H1 (cell line): ENCODE measurements at regions not wholly inside any gene's neighbourhood (a gene's known extent, or its start where the extent isn't known, plus 50 kb on each side); places are given as distances from the start of the nearest gene placed in this dataset.

Experiments
- CTCF ChIA-PET: fragments of 300-600 bp; sonication (Branson Sonifier 250); formaldehyde crosslinking; loops from one replicate; lab custom pipeline; 2021; ENCODE audit not compliant: partially characterized antibody; lab: Charles Lee
- POLR2A ChIA-PET: fragments of 300-600 bp; sonication (Branson Sonifier 250); formaldehyde crosslinking; loops from one replicate; lab custom pipeline; 2021; ENCODE audit warnings: inconsistent platforms; ENCODE audit not compliant: partially characterized antibody; lab: Charles Lee
- DNase-seq, 2 experiments: peaks; one replicate each; pipeline versions ENCODE4 v3.0.0 to v3.0.0-alpha.2; 2010 to 2022; ENCODE audit warnings: low spot score in 2 of 2, low read depth in 1 of 2, mixed read lengths in 1 of 2
- FAIRE-seq: peaks from 2 replicates; lab custom pipeline; 2011; peaks lifted over from hg19 to GRCh38; lab: Jason Lieb, UNC
- H2AFZ ChIP-seq: 2 replicates; pipeline ENCODE4 v1.8.1; 2012; ENCODE audit warnings: low read length, inconsistent platforms
- H2AK5ac ChIP-seq: 2 replicates; pipeline ENCODE4 v1.6.1; 2013; ENCODE audit warnings: low read depth, low read length
- H2BK120ac ChIP-seq: replicated peaks from 2 replicates; pipeline ENCODE3; 2013; ENCODE audit warnings: low read depth, low read length, inconsistent platforms
- H2BK12ac ChIP-seq: 2 replicates; pipeline ENCODE4 v1.6.1; 2013; ENCODE audit warnings: low read depth, low read length
- H2BK15ac ChIP-seq: 2 replicates; pipeline ENCODE4 v1.6.1; 2013; ENCODE audit warnings: low read length
- H2BK20ac ChIP-seq: 2 replicates; pipeline ENCODE4 v1.6.1; 2013; ENCODE audit warnings: low read length
- H2BK5ac ChIP-seq: 2 replicates; pipeline ENCODE4 v1.6.1; 2013; ENCODE audit warnings: low read depth, low read length
- H3K14ac ChIP-seq: 2 replicates; pipeline ENCODE4 v1.6.1; 2013; ENCODE audit warnings: inconsistent platforms; ENCODE audit not compliant: insufficient read length
- H3K18ac ChIP-seq: 2 replicates; pipeline ENCODE4 v1.6.1; 2013; ENCODE audit warnings: low read length; ENCODE audit errors: extremely low read depth
- H3K23ac ChIP-seq: 2 replicates; pipeline ENCODE4 v1.6.1; 2013; ENCODE audit warnings: inconsistent platforms; ENCODE audit not compliant: insufficient read length
- H3K23me2 ChIP-seq: 2 replicates; pipeline ENCODE4 v1.6.1; 2013; ENCODE audit warnings: low read depth, low read length
- H3K27ac ChIP-seq: 2 replicates; pipeline ENCODE4 v1.6.1; 2011; ENCODE audit warnings: low read depth, low read length, inconsistent platforms
- H3K27me3 ChIP-seq, 4 experiments: replicated peaks in 1 of 4; 1 replicate in 1 of 4; 2 replicates in 3 of 4; pipeline versions ENCODE4 v1.6.1 to v1.8.1; 2011 to 2013; ENCODE audit warnings: low read length in 3 of 4, mild to moderate bottlenecking in 3 of 4, inconsistent platforms in 2 of 4, mixed read lengths in 2 of 4, moderate library complexity in 1 of 4; ENCODE audit not compliant: control insufficient read depth in 3 of 4, insufficient read depth in 3 of 4; ENCODE audit errors: extremely low read depth in 1 of 4
- H3K36me3 ChIP-seq, 4 experiments: 2 replicates each; pipeline versions ENCODE4 v1.6.1 to v1.8.1; 2011 to 2013; ENCODE audit warnings: mild to moderate bottlenecking in 4 of 4, low read length in 3 of 4, moderate library complexity in 2 of 4, control low read depth in 1 of 4, inconsistent platforms in 1 of 4; ENCODE audit not compliant: insufficient read depth in 4 of 4, control insufficient read depth in 2 of 4
- H3K4ac ChIP-seq: replicated peaks from 2 replicates; pipeline ENCODE3; 2013; ENCODE audit warnings: low read length, low read depth, mixed read lengths, inconsistent platforms; ENCODE audit not compliant: insufficient read length
- H3K4me1 ChIP-seq, 4 experiments: replicated peaks in 1 of 4; 1 replicate in 1 of 4; 2 replicates in 3 of 4; pipeline versions ENCODE4 v1.6.1 to v1.8.1; 2011 to 2013; ENCODE audit warnings: low read length in 3 of 4, inconsistent platforms in 2 of 4, mixed read lengths in 1 of 4; ENCODE audit not compliant: insufficient read depth in 4 of 4, control insufficient read depth in 3 of 4
- H3K4me2 ChIP-seq, 2 experiments: 2 replicates each; pipeline versions ENCODE4 v1.6.1 to v1.8.1; 2011 to 2013; ENCODE audit warnings: low read depth in 2 of 2, low read length in 2 of 2, control low read depth in 1 of 2, inconsistent platforms in 1 of 2, mild to moderate bottlenecking in 1 of 2; ENCODE audit not compliant: insufficient read depth in 1 of 2
- H3K4me3 ChIP-seq, 4 experiments: fragments of 200-600, 300-600 bp in 1 of 4; sonication (generic), shearing (Covaris generic), sonication (Bioruptor Twin) in 1 of 4; 2 replicates each; pipeline versions ENCODE4 v1.5.1 to v1.8.1; 2011 to 2016; ENCODE audit warnings: low read length in 4 of 4, low read depth in 3 of 4, control low read depth in 2 of 4, inconsistent platforms in 2 of 4, mild to moderate bottlenecking in 2 of 4, mixed read lengths in 1 of 4, moderate library complexity in 1 of 4; ENCODE audit not compliant: insufficient read depth in 2 of 4; ENCODE audit errors: extremely low read depth in 1 of 4
- H3K56ac ChIP-seq: replicated peaks from 2 replicates; pipeline ENCODE3; 2013; ENCODE audit warnings: low read depth, mild to moderate bottlenecking, mixed read lengths, low read length, inconsistent platforms; ENCODE audit not compliant: insufficient read length
- H3K79me1 ChIP-seq: 2 replicates; pipeline ENCODE4 v1.6.1; 2013; ENCODE audit warnings: low read depth, low read length, control low read depth
- H3K79me2 ChIP-seq, 2 experiments: 2 replicates each; pipeline versions ENCODE4 v1.6.1 to v1.8.1; 2012 to 2013; ENCODE audit warnings: low read length in 2 of 2, mild to moderate bottlenecking in 2 of 2, inconsistent platforms in 1 of 2; ENCODE audit not compliant: insufficient read depth in 2 of 2, control insufficient read depth in 1 of 2
- H3K9ac ChIP-seq, 4 experiments: replicated peaks in 1 of 4; 1 replicate in 1 of 4; 2 replicates in 3 of 4; pipeline versions ENCODE4 v1.6.1 to v1.8.1; 2011 to 2013; ENCODE audit warnings: low read depth in 3 of 4, low read length in 3 of 4, control low read depth in 2 of 4, mild to moderate bottlenecking in 2 of 4, moderate library complexity in 2 of 4, inconsistent platforms in 1 of 4; ENCODE audit errors: extremely low read depth in 1 of 4
- H3K9me3 ChIP-seq, 2 experiments: 2 replicates each; pipeline versions ENCODE4 v1.6.1 to v1.8.1; 2012 to 2013; ENCODE audit warnings: mild to moderate bottlenecking in 2 of 2, moderate library complexity in 2 of 2, control low read depth in 1 of 2, inconsistent platforms in 1 of 2, low read depth in 1 of 2, low read length in 1 of 2, mixed read lengths in 1 of 2; ENCODE audit not compliant: insufficient read depth in 2 of 2
- H4K20me1 ChIP-seq, 2 experiments: replicated peaks in 1 of 2; 2 replicates each; pipeline versions ENCODE3 to v1.8.1; 2011 to 2013; ENCODE audit warnings: inconsistent platforms in 2 of 2, low read length in 2 of 2, mild to moderate bottlenecking in 1 of 2; ENCODE audit not compliant: insufficient read depth in 2 of 2, control insufficient read depth in 1 of 2
- H4K5ac ChIP-seq: 2 replicates; pipeline ENCODE4 v1.6.1; 2013; ENCODE audit warnings: low read length, low read depth, mixed read lengths, inconsistent platforms; ENCODE audit not compliant: insufficient read length
- H4K8ac ChIP-seq: 2 replicates; pipeline ENCODE4 v1.8.0; 2013; ENCODE audit warnings: mild to moderate bottlenecking, moderate library complexity, low read length, inconsistent platforms; ENCODE audit not compliant: insufficient read depth; ENCODE audit errors: extremely low read depth
- H4K91ac ChIP-seq: replicated peaks from 2 replicates; pipeline ENCODE3; 2013; ENCODE audit warnings: low read length, mixed read lengths, inconsistent platforms; ENCODE audit not compliant: insufficient read length
- NRF1 ChIP-seq: IDR thresholded peaks from 2 replicates; pipeline ENCODE4 v1.6.1; 2011; ENCODE audit warnings: mild to moderate bottlenecking, low read depth, low read length, improper control_type of control experiment
- RBBP5 ChIP-seq: IDR thresholded peaks from 2 replicates; pipeline ENCODE4 v1.7.1; 2012; ENCODE audit warnings: low read depth, mild to moderate bottlenecking, inconsistent platforms, low read length, moderate library complexity, borderline replicate concordance
- WGBS, 2 experiments: shearing (Covaris generic) in 1 of 2; methylation state at CpG; one replicate each; pipeline versions ENCODE4 v1.1.6 to v1.1.7; 2013 to 2015; ENCODE audit warnings: low lambda C conversion rate in 2 of 2, mixed read lengths in 2 of 2, inconsistent platforms in 1 of 2, low coverage in 1 of 2, missing lambda C conversion rate in 1 of 2; ENCODE audit not compliant: insufficient replicate concordance in 2 of 2, insufficient coverage in 1 of 2, insufficient read length in 1 of 2; ENCODE audit errors: extremely low coverage in 1 of 2, missing lambda C conversion rate in 1 of 2; 5-methylcytosine and 5-hydroxymethylcytosine counted together

DNA sequence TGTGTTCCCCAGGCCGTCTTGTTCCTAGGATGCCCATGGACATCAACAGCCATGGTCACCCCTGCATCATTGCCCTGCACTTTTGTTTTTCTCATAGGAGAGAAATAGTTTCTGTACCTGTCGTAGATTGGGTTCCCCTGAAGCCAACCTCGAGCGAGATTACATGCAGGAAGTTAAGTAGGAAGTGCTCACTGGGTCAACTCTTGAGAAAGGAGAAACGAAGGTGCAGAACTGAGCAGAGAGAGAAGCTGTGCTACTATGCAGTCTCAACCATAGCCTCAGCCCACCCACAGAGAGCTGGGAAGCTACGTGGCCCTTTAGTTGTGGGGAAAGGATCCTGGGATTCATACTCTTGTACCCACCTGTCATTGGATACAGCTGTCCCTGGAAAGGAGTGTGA is 165.2 kb downstream of the HERPUD2 start:
- Histone ChIP-seq H3K36me3 (no peaks in the 10 kb centered on the region), H2AFZ (no peak overlapping the region), H3K18ac (no peak overlapping the region), H3K79me2 (no peaks in the 10 kb centered on the region), H3K23me2 (no peaks in the 10 kb centered on the region), H2BK15ac (no peak overlapping the region), H3K4me3 (no peak overlapping the region), H3K4me2 (no peak overlapping the region), H3K27ac (no peak overlapping the region), H3K79me1 (no peaks in the 10 kb centered on the region), H3K9me3 (no peaks in the 10 kb centered on the region), H2BK5ac (no peak overlapping the region), H3K9ac (no peak overlapping the region), H2BK20ac (no peak overlapping the region), H3K23ac (no peak overlapping the region), H4K91ac (no peak overlapping the region), H3K4ac (no peak overlapping the region), H3K27me3 (no peaks in the 10 kb centered on the region), H4K8ac (no peak overlapping the region), H4K20me1 (no peaks in the 10 kb centered on the region), H3K4me1 (no peaks in the 10 kb centered on the region), H3K56ac (no peak overlapping the region), H2BK120ac (no peak overlapping the region), H3K14ac (no peak overlapping the region), H4K5ac (no peak overlapping the region), H2BK12ac (no peak overlapping the region), H2AK5ac (no peak overlapping the region)
- DNase-seq (no peak), FAIRE-seq (no peak)
- 86% methylated on average over 6 of the region's 6 CpGs; no CpG with 5 or more reads in 1 of the 2 experiments for WGBS, 2 experiments
- CTCF ChIA-PET, result interaction anchor here (1.3 kb wide), 1 partner anchor 9 kb away, joined by 12 read pairs; no protein-coding TSS in a partner anchor
- POLR2A ChIA-PET, result no interaction called here
- no peak for TF ChIP-seq NRF1
- TF ChIP-seq RBBP5, result no peak
